T-helper 2 cell treated with Interferon-gamma antibody and Interleukin-4, amounts not matched to agents 5 μg/mL and 100 μg/mL, for 36 hours (primary cell): ENCODE measurements at regions not wholly inside any gene's neighbourhood (a gene's known extent, or its start where the extent isn't known, plus 50 kb on each side); places are given as distances from the start of the nearest gene placed in this dataset.
"Not testable (repeated sequence)": the region's sequence is repeated elsewhere in the genome, so short reads cannot be mapped to it uniquely, and the experiment has no call there.

Experiments
- DNase-seq: peaks from one replicate; pipeline ENCODE4 v3.0.0; 2021; ENCODE audit warnings: low spot score
- H3K27ac Mint-ChIP-seq: one replicate; pipeline ENCODE4 v1.8.0; 2021; ENCODE audit warnings: mild to moderate bottlenecking, mixed read lengths
- H3K27me3 Mint-ChIP-seq: one replicate; pipeline ENCODE4 v1.8.0; 2021; ENCODE audit warnings: low read depth, mixed read lengths
- H3K36me3 Mint-ChIP-seq: one replicate; pipeline ENCODE4 v1.8.0; 2021; ENCODE audit warnings: low read depth, mixed read lengths
- H3K4me1 Mint-ChIP-seq: one replicate; pipeline ENCODE4 v1.8.0; 2021; ENCODE audit warnings: low read depth, mixed read lengths
- H3K4me3 Mint-ChIP-seq: one replicate; pipeline ENCODE4 v1.8.0; 2022; ENCODE audit warnings: mild to moderate bottlenecking, moderate library complexity, mixed read lengths
- H3K9me3 Mint-ChIP-seq: one replicate; pipeline ENCODE4 v1.8.0; 2021; ENCODE audit warnings: mixed read lengths

DNA sequence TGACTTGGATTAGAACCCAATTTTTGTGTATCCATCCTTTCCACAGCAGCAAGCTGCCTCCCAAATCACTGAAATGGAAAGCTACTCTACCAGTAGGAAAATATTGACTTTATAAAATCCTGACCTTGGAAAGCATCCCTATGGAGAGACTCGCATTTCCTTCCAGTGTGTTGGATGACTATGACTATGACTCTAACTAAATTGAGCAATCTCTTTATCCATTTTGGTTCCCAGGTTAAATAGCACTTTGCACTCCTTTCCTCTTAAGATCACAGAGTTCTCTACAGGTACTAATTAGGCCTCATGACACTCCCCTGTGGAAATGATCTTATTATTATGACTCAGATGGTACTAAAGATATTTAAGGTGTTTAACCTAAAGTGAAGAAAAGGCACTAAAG, 431.8 kb downstream of the PPARGC1A start:
- DNase-seq = no peak
- Mint-ChIP-seq H3K27ac (no peak overlapping the region), H3K4me3 (no peak overlapping the region), H3K9me3 (no peaks in the 10 kb centered on the region), H3K27me3 (no peaks in the 10 kb centered on the region), H3K36me3 (no peaks in the 10 kb centered on the region), H3K4me1 (no peaks in the 10 kb centered on the region)

DNA sequence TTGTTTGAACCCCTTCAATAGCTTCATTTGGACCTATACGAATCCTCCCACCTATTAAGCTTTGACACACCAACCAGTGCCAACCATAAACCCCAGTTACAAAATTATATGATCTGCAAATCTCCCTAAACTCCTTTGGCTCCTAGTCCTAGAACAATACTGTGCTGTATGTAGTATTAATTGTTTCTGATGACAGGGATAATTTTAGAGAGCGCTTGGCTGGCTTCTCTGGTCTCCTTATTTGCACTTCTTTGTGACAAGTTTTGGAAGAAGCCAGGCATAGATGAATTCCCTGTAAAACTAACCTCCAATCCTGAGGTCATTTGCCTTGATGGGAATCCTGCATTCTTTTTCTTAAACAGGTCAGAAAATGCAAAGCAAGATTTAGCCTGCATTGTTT, 433.0 kb downstream of the PPARGC1A start:
- no peak for DNase-seq
- Mint-ChIP-seq H3K36me3 (no peaks in the 10 kb centered on the region), H3K9me3 (no peaks in the 10 kb centered on the region), H3K4me3 (no peak overlapping the region), H3K4me1 (no peaks in the 10 kb centered on the region), H3K27me3 (no peaks in the 10 kb centered on the region), H3K27ac (no peak overlapping the region)

- Mint-ChIP-seq H3K36me3 (no peaks in the 10 kb centered on the region), H3K9me3 (no peaks in the 10 kb centered on the region), H3K4me3 (no peak overlapping the region), H3K27ac (no peak overlapping the region), H3K4me1 (no peaks in the 10 kb centered on the region), H3K27me3 (no peaks in the 10 kb centered on the region)
- DNase-seq = no peak
Measured at GRCh38 chr4:23455456-23456158, 434.2 kb downstream of the PPARGC1A start.

DNA sequence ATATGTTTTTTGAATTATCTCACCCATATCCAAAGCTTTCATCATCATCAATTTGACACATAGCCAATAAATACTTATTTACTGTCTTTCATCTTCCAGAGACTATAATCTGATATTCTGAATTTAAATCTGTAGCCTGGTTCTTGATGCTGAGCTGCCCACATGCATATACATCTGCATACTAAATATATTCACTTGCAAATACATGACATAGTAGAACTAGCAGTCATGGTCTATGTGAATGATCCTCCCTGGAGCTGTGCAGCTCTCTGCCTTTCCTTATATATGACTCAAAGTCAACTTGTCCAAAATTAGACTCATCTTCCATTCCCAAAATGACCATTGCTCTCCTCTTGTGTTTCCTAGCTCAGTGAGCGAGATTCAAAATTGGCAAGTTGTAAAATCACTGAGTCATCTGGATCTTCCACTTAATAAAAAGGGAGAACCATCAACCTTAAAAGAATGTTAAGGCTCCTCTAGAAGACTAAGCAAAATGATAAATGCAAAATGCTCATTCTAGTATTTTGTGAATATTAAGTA, 448.2 kb downstream of the PPARGC1A start:
- Mint-ChIP-seq H3K27ac (no peak overlapping the region), H3K9me3 (no peaks in the 10 kb centered on the region), H3K4me1 (no peaks in the 10 kb centered on the region), H3K4me3 (no peak overlapping the region), H3K36me3 (no peaks in the 10 kb centered on the region), H3K27me3 (no peaks in the 10 kb centered on the region)
- DNase-seq = no peak

DNA sequence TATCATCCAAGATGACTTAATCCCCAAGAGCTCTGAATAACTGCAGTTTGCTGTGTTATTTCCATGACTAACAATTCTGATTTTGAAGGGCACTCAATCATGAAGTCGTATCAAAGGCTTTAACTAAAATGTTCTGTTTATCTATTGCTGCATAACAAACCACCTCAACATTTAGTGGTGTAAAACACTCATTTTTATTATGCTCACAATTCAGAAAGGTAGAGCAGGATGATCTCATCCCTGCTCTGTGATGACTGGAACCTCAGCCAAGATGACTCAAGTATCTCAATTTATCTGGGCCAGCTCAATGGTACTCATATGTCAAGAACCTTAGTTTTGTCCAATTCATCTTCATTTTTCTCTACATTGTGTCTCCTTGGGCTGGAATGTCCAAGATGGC, 451.1 kb downstream of the PPARGC1A start:
- H3K9me3 Mint-ChIP-seq = no peaks in the 10 kb centered on the region
- DNase-seq = no peak
- no peaks in the 10 kb centered on the region for H3K27me3 Mint-ChIP-seq
- no peak overlapping the region for H3K27ac Mint-ChIP-seq
- H3K36me3 Mint-ChIP-seq = no peaks in the 10 kb centered on the region
- no peaks in the 10 kb centered on the region for H3K4me1 Mint-ChIP-seq
- H3K4me3 Mint-ChIP-seq = no peak overlapping the region

GRCh38 chr4:23429497-23429896, 460.4 kb downstream of the PPARGC1A start:
- Mint-ChIP-seq H3K4me3 (no peak overlapping the region), H3K27ac (no peak overlapping the region), H3K36me3 (no peaks in the 10 kb centered on the region), H3K4me1 (no peaks in the 10 kb centered on the region), H3K9me3 (no peaks in the 10 kb centered on the region), H3K27me3 (no peaks in the 10 kb centered on the region)
- DNase-seq = no peak

- no peaks in the 10 kb centered on the region for H3K4me1 Mint-ChIP-seq
- DNase-seq = no peak
Measured at GRCh38 chr4:23425570-23425969, 464.3 kb downstream of the PPARGC1A start.

DNA sequence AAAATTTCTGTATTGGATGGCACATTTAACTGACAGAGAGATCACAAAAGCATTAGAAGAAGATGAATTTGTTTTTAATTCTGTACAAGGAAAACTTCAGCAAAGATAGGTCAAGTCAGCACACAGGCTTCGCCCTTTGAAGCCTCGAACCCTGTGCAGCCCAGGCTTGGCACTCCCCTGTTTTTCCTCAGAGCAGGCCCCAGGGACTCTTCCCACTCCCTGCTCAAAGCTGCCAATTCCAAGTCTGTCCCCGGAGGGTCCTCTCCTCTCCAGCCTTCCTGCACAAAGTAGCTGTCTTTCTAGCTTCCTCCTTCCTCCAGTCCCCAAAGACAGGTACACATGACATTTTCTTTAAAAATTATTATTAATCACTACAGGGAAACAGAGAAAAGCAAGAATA, 466.3 kb downstream of the PPARGC1A start:
- no peaks in the 10 kb centered on the region for H3K36me3 Mint-ChIP-seq
- H3K4me1 Mint-ChIP-seq = no peaks in the 10 kb centered on the region
- H3K9me3 Mint-ChIP-seq = peaks cover 3% of the 10 kb centered on the region
- H3K27ac Mint-ChIP-seq = no peak overlapping the region
- H3K4me3 Mint-ChIP-seq = no peak overlapping the region
- H3K27me3 Mint-ChIP-seq = peaks cover 3% of the 10 kb centered on the region
- no peak for DNase-seq

More at GRCh38 chr4:23425570-23425969, 464.3 kb downstream of the PPARGC1A start:
- Mint-ChIP-seq H3K4me3 (no peak overlapping the region), H3K9me3 (no peaks in the 10 kb centered on the region), H3K27me3 (peaks cover 3% of the 10 kb centered on the region), H3K36me3 (no peaks in the 10 kb centered on the region), H3K27ac (no peak overlapping the region)

DNA sequence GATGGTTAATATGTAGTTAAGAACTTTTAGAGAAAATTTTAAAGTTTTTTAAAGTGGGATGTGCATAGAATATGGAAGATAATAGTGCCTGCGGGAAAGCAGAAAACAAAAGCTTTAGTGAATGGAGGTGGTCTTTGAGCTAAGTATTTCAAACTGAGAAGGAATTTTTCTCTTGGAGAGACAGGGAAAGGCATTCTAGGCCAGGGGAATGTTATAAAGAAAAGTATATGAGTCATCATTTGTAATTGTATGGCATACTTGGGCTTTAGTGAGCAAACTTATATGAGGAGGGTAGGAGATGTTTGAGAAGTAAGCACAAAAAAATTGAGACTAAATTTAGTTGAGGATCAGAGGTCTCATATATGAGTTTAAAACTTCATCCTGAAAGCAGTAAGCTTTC, 467.0 kb downstream of the PPARGC1A start:
- H3K4me3 Mint-ChIP-seq = no peak overlapping the region
- no peaks in the 10 kb centered on the region for H3K4me1 Mint-ChIP-seq
- H3K27me3 Mint-ChIP-seq = peaks cover 3% of the 10 kb centered on the region
- peaks cover 3% of the 10 kb centered on the region for H3K9me3 Mint-ChIP-seq
- DNase-seq = no peak
- no peaks in the 10 kb centered on the region for H3K36me3 Mint-ChIP-seq
- no peak overlapping the region for H3K27ac Mint-ChIP-seq

DNA sequence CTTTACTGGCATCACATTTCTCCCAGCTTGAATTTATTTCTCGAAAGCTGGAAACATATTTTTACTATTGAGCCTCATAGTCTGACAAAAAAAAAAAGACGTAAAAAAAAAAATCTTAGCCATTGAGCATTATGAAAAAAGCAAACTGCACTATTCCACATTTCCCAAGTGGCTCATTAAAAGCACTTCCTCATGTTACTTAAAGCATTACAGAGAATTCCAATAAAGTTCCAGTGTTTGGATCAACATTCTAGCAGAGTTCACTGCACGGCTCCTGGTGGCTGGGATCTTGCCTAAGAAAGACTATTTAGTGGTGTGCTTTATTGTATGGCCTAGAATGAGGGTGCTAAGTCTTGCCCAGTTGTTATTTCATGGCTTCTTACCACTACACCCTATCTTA, 476.2 kb downstream of the PPARGC1A start:
- H3K4me1 Mint-ChIP-seq = no peaks in the 10 kb centered on the region
- no peaks in the 10 kb centered on the region for H3K9me3 Mint-ChIP-seq
- no peaks in the 10 kb centered on the region for H3K27me3 Mint-ChIP-seq
- DNase-seq = no peak
- no peak overlapping the region for H3K27ac Mint-ChIP-seq
- no peak overlapping the region for H3K4me3 Mint-ChIP-seq
- H3K36me3 Mint-ChIP-seq = no peaks in the 10 kb centered on the region

DNA sequence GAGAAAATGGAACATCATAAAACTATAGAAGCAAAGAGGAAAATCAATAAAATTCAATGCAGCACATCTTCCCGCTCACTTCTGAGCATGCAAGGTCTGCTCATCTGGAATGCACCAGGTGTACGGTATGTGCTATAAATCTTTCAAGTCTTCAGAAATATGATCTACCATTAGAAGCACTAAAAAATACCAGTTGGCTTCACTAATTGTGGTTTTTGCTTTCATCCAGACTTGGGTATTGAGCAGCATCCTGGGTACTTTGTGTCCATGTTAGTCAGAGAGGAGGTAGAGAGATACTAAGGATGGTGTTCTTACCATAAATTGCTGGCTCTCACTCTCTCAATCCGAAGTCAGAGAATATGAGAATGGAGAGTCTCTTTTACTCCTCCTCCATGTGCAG, 477.1 kb downstream of the PPARGC1A start:
- Mint-ChIP-seq H3K27ac (no peak overlapping the region), H3K9me3 (no peaks in the 10 kb centered on the region), H3K27me3 (no peaks in the 10 kb centered on the region), H3K4me1 (no peaks in the 10 kb centered on the region), H3K36me3 (no peaks in the 10 kb centered on the region), H3K4me3 (no peak overlapping the region)
- DNase-seq = no peak

GRCh38 chr4:23408913-23409312, 480.9 kb downstream of the PPARGC1A start:
- H3K27ac Mint-ChIP-seq, H3K9me3 Mint-ChIP-seq, DNase-seq, H3K4me1 Mint-ChIP-seq, H3K4me3 Mint-ChIP-seq, H3K36me3 Mint-ChIP-seq, H3K27me3 Mint-ChIP-seq: not testable (repeated sequence)

DNA sequence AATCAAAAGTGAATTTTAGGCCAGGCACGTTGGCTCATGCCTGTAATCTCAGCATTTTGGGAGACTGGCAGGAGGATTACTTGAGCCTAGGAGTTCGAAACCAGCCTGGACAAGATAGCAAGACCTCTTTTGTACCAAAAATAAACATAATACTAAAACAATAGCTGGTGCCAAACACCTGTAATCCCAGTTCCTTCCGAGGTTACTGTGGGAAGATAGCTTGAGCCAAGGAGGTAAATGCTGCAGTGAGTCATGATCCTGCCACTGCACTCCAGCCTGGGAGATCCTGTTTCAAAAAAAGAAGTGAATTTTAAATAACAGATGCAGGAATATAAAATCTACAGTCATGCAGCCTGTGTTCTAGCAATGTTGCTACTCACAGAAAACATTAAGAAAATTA, 488.3 kb downstream of the PPARGC1A start:
- Mint-ChIP-seq H3K27me3 (no peaks in the 10 kb centered on the region), H3K27ac (no peak overlapping the region), H3K9me3 (peaks cover 7% of the 10 kb centered on the region), H3K4me3 (no peak overlapping the region), H3K4me1 (no peaks in the 10 kb centered on the region), H3K36me3 (no peaks in the 10 kb centered on the region)
- no peak for DNase-seq

DNA sequence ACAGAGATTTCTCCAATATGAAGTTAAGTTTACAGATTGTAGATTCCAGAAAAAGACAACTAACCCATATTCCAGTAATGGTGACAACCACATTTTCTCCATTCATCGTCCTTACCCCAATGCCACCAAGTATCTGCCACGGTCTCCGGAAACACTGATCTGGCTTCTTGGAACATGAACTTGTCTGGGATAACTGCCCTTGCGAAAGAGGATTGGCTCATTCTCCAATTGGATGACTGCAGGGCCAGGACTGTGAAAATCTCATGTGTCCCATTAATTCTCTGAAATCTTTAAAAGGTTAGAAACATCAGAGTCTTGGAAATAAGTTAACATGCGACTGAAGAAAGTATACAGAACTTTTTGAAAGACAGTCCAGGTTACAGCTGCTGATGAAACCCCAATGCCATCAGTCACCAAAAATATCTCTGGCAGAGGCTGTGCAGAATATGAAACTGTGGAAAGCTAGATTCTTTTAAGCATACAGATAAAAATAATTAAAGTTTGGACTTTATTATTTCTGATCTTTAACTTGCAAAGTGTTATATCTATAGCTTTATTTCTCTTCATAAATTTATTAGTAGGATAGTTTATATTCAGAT, 496.9 kb downstream of the PPARGC1A start:
- Mint-ChIP-seq H3K9me3 (peaks cover 4% of the 10 kb centered on the region), H3K4me1 (no peaks in the 10 kb centered on the region), H3K4me3 (no peak overlapping the region), H3K27me3 (no peaks in the 10 kb centered on the region), H3K36me3 (no peaks in the 10 kb centered on the region), H3K27ac (no peak overlapping the region)
- DNase-seq = no peak

DNA sequence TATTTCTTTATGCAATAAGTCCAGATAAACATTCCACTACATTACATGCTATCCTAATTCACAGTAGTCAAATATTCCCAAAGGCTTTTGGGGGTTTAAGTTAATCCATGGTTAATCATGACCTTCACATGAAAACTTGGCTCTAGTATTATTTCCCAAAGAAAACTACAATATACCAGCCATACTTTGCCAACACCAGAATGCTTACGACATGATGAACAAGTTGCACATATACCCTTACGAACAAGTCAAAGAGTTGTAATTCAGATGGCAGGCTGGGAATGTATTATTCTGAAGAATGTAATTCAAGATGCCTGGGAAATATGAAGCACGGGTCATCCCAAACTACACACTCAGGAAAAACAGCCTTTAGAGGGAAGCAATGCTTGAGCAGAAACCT, 499.6 kb downstream of the PPARGC1A start:
- peaks cover 4% of the 10 kb centered on the region for H3K9me3 Mint-ChIP-seq
- no peaks in the 10 kb centered on the region for H3K4me1 Mint-ChIP-seq
- H3K27me3 Mint-ChIP-seq = no peaks in the 10 kb centered on the region
- H3K4me3 Mint-ChIP-seq = no peak overlapping the region
- no peak overlapping the region for H3K27ac Mint-ChIP-seq
- no peak for DNase-seq
- no peaks in the 10 kb centered on the region for H3K36me3 Mint-ChIP-seq
